ENCODE measurements at regions not wholly inside any gene's neighbourhood (a gene's known extent, or its start where the extent isn't known, plus 50 kb on each side); places are given as distances from the start of the nearest gene placed in this dataset.

- BruUV-seq (replicated peaks), result no TSS peak
- H3K27ac Mint-ChIP-seq (ENCODE audit: unreplicated experiment), result no peak overlapping the region
- H3K36me3 Mint-ChIP-seq (ENCODE audit: insufficient read depth, unreplicated experiment), result no peaks in the 10 kb centered on the region
- CTCF ChIA-PET, result no interaction called here
- H3K4me1 Mint-ChIP-seq (ENCODE audit: low read depth, unreplicated experiment), result peaks cover 7% of the 10 kb centered on the region
- no peaks in the 10 kb centered on the region for H3K27me3 Mint-ChIP-seq (ENCODE audit: unreplicated experiment)
- H3K4me3 Mint-ChIP-seq (ENCODE audit: low read depth, unreplicated experiment), result no peak overlapping the region
- no peak for DNase-seq
- TF ChIP-seq, protein P1, sequence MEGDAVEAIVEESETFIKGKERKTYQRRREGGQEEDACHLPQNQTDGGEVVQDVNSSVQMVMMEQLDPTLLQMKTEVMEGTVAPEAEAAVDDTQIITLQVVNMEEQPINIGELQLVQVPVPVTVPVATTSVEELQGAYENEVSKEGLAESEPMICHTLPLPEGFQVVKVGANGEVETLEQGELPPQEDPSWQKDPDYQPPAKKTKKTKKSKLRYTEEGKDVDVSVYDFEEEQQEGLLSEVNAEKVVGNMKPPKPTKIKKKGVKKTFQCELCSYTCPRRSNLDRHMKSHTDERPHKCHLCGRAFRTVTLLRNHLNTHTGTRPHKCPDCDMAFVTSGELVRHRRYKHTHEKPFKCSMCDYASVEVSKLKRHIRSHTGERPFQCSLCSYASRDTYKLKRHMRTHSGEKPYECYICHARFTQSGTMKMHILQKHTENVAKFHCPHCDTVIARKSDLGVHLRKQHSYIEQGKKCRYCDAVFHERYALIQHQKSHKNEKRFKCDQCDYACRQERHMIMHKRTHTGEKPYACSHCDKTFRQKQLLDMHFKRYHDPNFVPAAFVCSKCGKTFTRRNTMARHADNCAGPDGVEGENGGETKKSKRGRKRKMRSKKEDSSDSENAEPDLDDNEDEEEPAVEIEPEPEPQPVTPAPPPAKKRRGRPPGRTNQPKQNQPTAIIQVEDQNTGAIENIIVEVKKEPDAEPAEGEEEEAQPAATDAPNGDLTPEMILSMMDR (IDR thresholded peaks at IDR 0.05; ENCODE audit: unreplicated experiment), result no peak
- H3K9me3 Mint-ChIP-seq (ENCODE audit: low read depth, unreplicated experiment), result no peaks in the 10 kb centered on the region
- intact Hi-C loops (cut with micrococcal nuclease; ENCODE audit: unreplicated experiment), result no loop called here
Observed at GRCh38 chr13:39866722-39867121, 211.3 kb downstream of the COG6 start.

DNA sequence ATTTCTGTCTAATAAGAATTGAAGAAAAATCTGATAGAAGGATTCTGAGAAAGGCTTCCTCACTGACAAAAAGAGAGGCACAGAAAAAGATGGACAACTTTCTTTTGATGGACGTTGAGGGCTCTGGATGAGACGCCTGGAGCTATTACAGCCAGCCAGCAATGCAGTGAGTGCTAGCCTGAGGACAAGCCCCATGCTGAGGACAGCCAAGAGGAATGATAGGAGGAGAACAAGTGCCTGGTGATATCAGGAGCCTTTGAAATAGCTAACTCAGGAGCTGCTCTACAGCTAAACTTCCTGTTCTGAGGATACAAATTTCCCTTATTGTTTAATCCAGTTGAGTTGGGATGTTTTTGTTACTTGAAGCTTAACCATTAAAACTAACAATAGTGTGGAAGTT lies 212.3 kb downstream of the COG6 start:
- DNase-seq, result no peak
- Mint-ChIP-seq H3K27me3 (ENCODE audit: unreplicated experiment) (no peaks in the 10 kb centered on the region), H3K36me3 (ENCODE audit: insufficient read depth, unreplicated experiment) (no peaks in the 10 kb centered on the region), H3K27ac (ENCODE audit: unreplicated experiment) (no peak overlapping the region), H3K9me3 (ENCODE audit: low read depth, unreplicated experiment) (no peaks in the 10 kb centered on the region), H3K4me1 (ENCODE audit: low read depth, unreplicated experiment) (peaks cover 7% of the 10 kb centered on the region), H3K4me3 (ENCODE audit: low read depth, unreplicated experiment) (no peak overlapping the region)
- CTCF ChIA-PET, result no interaction called here
- BruUV-seq (replicated peaks), result no TSS peak
- intact Hi-C loops (cut with micrococcal nuclease; ENCODE audit: unreplicated experiment), result no loop called here
- TF ChIP-seq, protein P1 (IDR thresholded peaks at IDR 0.05; ENCODE audit: unreplicated experiment), result no peak

GRCh38 chr13:39870197-39870747 lies 214.8 kb downstream of the COG6 start:
- CTCF ChIA-PET, result no interaction called here
- no peaks in the 10 kb centered on the region for H3K27me3 Mint-ChIP-seq (ENCODE audit: unreplicated experiment)

GRCh38 chr13:39874331-39875053 lies 219.0 kb downstream of the COG6 start:
- TF ChIP-seq, protein P1 (IDR thresholded peaks at IDR 0.05; ENCODE audit: unreplicated experiment), result no peak
- H3K27me3 Mint-ChIP-seq (ENCODE audit: unreplicated experiment), result no peaks in the 10 kb centered on the region
- H3K9me3 Mint-ChIP-seq (ENCODE audit: low read depth, unreplicated experiment), result no peaks in the 10 kb centered on the region
- no peaks in the 10 kb centered on the region for H3K4me1 Mint-ChIP-seq (ENCODE audit: low read depth, unreplicated experiment)
- no peaks in the 10 kb centered on the region for H3K36me3 Mint-ChIP-seq (ENCODE audit: insufficient read depth, unreplicated experiment)
- intact Hi-C loops (cut with micrococcal nuclease; ENCODE audit: unreplicated experiment), result no loop called here
- H3K27ac Mint-ChIP-seq (ENCODE audit: unreplicated experiment), result no peak overlapping the region
- CTCF ChIA-PET, result no interaction called here
- no TSS peak for BruUV-seq (replicated peaks)
- DNase-seq, result no peak
- no peak overlapping the region for H3K4me3 Mint-ChIP-seq (ENCODE audit: low read depth, unreplicated experiment)

More at GRCh38 chr13:39870197-39870747, 214.8 kb downstream of the COG6 start:
- no peak overlapping the region for H3K4me3 Mint-ChIP-seq (ENCODE audit: low read depth, unreplicated experiment)
- no peak for DNase-seq
- H3K4me1 Mint-ChIP-seq (ENCODE audit: low read depth, unreplicated experiment), result peaks cover 7% of the 10 kb centered on the region
- intact Hi-C loops (cut with micrococcal nuclease; ENCODE audit: unreplicated experiment), result no loop called here
- TF ChIP-seq, protein P1 (IDR thresholded peaks at IDR 0.05; ENCODE audit: unreplicated experiment), result no peak
- no peaks in the 10 kb centered on the region for H3K9me3 Mint-ChIP-seq (ENCODE audit: low read depth, unreplicated experiment)
- H3K27ac Mint-ChIP-seq (ENCODE audit: unreplicated experiment), result no peak overlapping the region
- no peaks in the 10 kb centered on the region for H3K36me3 Mint-ChIP-seq (ENCODE audit: insufficient read depth, unreplicated experiment)
- BruUV-seq (replicated peaks), result no TSS peak

Data from Calu3 (cell line).